B cell (primary cell): ENCODE measurements at regions not wholly inside any gene's neighbourhood (a gene's known extent, or its start where the extent isn't known, plus 50 kb on each side); places are given as distances from the start of the nearest gene placed in this dataset.

Experiments used
- ATAC-seq: fragments of 200-7000 bp; cut with Tn5 transposase; one replicate; pipeline ENCODE4 v1.10.0; 2021; ENCODE audit warnings: low read depth, mild to moderate bottlenecking, moderate number of reproducible peaks, moderate library complexity
- CTCF ChIA-PET: fragments of 350-600 bp; sonication (Branson Sonifier 250); formaldehyde crosslinking; loops from one replicate; lab custom pipeline; 2021; ENCODE audit warnings: antibody characterized with exemption, inconsistent platforms; lab: Charles Lee
- POLR2A ChIA-PET: fragments of 350-600 bp; sonication (Branson Sonifier 250); formaldehyde crosslinking; loops from one replicate; lab custom pipeline; 2021; ENCODE audit warnings: antibody characterized with exemption; lab: Charles Lee
- DNase-seq: peaks from one replicate; pipeline ENCODE4 v3.0.0; 2013
- H2AFZ ChIP-seq: 2 replicates; pipeline ENCODE4 v1.6.1; 2012; ENCODE audit warnings: mild to moderate bottlenecking, low read depth, low read length; ENCODE audit not compliant: insufficient read depth, poor library complexity, severe bottlenecking
- H3K27ac ChIP-seq, 2 donors: 1 replicate in 1 of 2; 2 replicates in 1 of 2; pipeline ENCODE4 v1.5.1; 2012 to 2013; ENCODE audit warnings: low read length in 2 of 2, mild to moderate bottlenecking in 2 of 2, moderate library complexity in 1 of 2
- H3K27me3 ChIP-seq, 4 experiments: fragments of 200-600 bp in 1 of 4; sonication (generic) in 1 of 4; replicated peaks in 1 of 4; 1 replicate in 2 of 4; 2 replicates in 2 of 4; pipeline versions ENCODE4 v1.6.1 to v1.7.0; 2013 to 2016; ENCODE audit warnings: low read length in 3 of 4, mild to moderate bottlenecking in 2 of 4, mixed read lengths in 1 of 4, moderate library complexity in 1 of 4; ENCODE audit not compliant: insufficient read depth in 4 of 4, control insufficient read depth in 3 of 4; ENCODE audit errors: control extremely low read depth in 1 of 4
- H3K36me3 ChIP-seq, 2 experiments: replicated peaks in 1 of 2; 1 replicate in 1 of 2; 2 replicates in 1 of 2; pipeline versions ENCODE4 v1.6.1 to v1.7.1; 2013; ENCODE audit warnings: low read length in 1 of 2; ENCODE audit not compliant: insufficient read depth in 2 of 2, control insufficient read depth in 1 of 2; ENCODE audit errors: control extremely low read depth in 1 of 2, extremely low read depth in 1 of 2
- H3K4me1 ChIP-seq, 2 donors: fragments of 200-600 bp in 1 of 2; sonication (generic) in 1 of 2; 1 replicate in 1 of 2; 2 replicates in 1 of 2; pipeline versions ENCODE4 v1.5.1 to v1.6.1; 2013 to 2017; ENCODE audit warnings: low read length in 2 of 2; ENCODE audit not compliant: control insufficient read depth in 2 of 2, insufficient read depth in 2 of 2
- H3K4me2 ChIP-seq: replicated peaks from 2 replicates; pipeline ENCODE3; 2012; ENCODE audit warnings: mild to moderate bottlenecking, low read depth, low read length; ENCODE audit not compliant: poor library complexity, severe bottlenecking
- H3K4me3 ChIP-seq, 5 experiments: fragments of 200-600 bp in 1 of 5; sonication (generic) in 1 of 5; 1 replicate in 3 of 5; 2 replicates in 2 of 5; pipeline versions ENCODE4 v1.5.1 to v1.7.0; 2011 to 2016; ENCODE audit warnings: low read length in 4 of 5, mild to moderate bottlenecking in 4 of 5, low read depth in 2 of 5, control low read depth in 1 of 5, moderate library complexity in 1 of 5; ENCODE audit not compliant: insufficient read depth in 1 of 5; ENCODE audit errors: control extremely low read depth in 1 of 5, extremely low read depth in 1 of 5
- H3K79me2 ChIP-seq: fragments of 200-600 bp; sonication (generic); one replicate; pipeline ENCODE4 v1.6.0; 2016; ENCODE audit warnings: low read length; ENCODE audit not compliant: control insufficient read depth, insufficient read depth
- H3K9ac ChIP-seq: fragments of 200-600 bp; sonication (generic); 2 replicates; pipeline ENCODE4 v1.6.1; 2017; ENCODE audit warnings: mild to moderate bottlenecking, low read length, moderate library complexity
- H3K9me3 ChIP-seq, 3 donors: one replicate each; pipeline versions ENCODE4 v1.6.1 to v1.7.1; 2013; ENCODE audit warnings: low read length in 2 of 3; ENCODE audit not compliant: control insufficient read depth in 2 of 3, insufficient read depth in 1 of 3; ENCODE audit errors: control extremely low read depth in 1 of 3
- H4K20me1 ChIP-seq: 2 replicates; pipeline ENCODE4 v1.6.0; 2012; ENCODE audit warnings: mild to moderate bottlenecking, low read length; ENCODE audit not compliant: insufficient read depth, control insufficient read depth, poor library complexity, severe bottlenecking
- H3K27ac Mint-ChIP-seq: one replicate; pipeline ENCODE4 v1.8.0; 2021; ENCODE audit warnings: mixed read lengths
- H3K27me3 Mint-ChIP-seq: one replicate; pipeline ENCODE4 v1.8.0; 2021; ENCODE audit warnings: mixed read lengths
- H3K4me1 Mint-ChIP-seq: one replicate; pipeline ENCODE4 v1.8.0; 2021; ENCODE audit warnings: mixed read lengths
- H3K4me3 Mint-ChIP-seq: one replicate; pipeline ENCODE4 v1.8.0; 2021; ENCODE audit warnings: mixed read lengths
- H3K9me3 Mint-ChIP-seq: one replicate; pipeline ENCODE4 v1.8.0; 2022; ENCODE audit warnings: mixed read lengths; ENCODE audit not compliant: insufficient read depth
- CTCF ChIP-seq: fragments of 200-600 bp; IDR thresholded peaks from one replicate; pipeline ENCODE4 v1.8.0; 2022; ENCODE audit warnings: antibody characterized with exemption, mild to moderate bottlenecking
- EZH2 ChIP-seq: IDR thresholded peaks from 2 replicates; pipeline ENCODE4 v1.6.1; 2012; ENCODE audit warnings: borderline replicate concordance, low read depth, mild to moderate bottlenecking, moderate library complexity, low read length; ENCODE audit not compliant: insufficient read depth, poor library complexity, severe bottlenecking
- WGBS: methylation state at CpG from one replicate; pipeline ENCODE4 v1.1.5; 2013; ENCODE audit warnings: missing lambda C conversion rate; ENCODE audit not compliant: insufficient coverage; 5-methylcytosine and 5-hydroxymethylcytosine counted together
- intact Hi-C: fragments of 100-400 bp; cut with micrococcal nuclease; formaldehyde crosslinking; loops from one replicate; pipeline ENCODE4 v1.10.0; 2022

- H3K4me1 Mint-ChIP-seq: peaks cover 51% of the 10 kb centered on the region
- Histone ChIP-seq H3K4me1 (peaks cover 30 to 31% of the 10 kb centered on the region in 2 donors), H3K36me3 (no peaks in the 10 kb centered on the region), H3K4me3 (no peak overlapping the region), H3K4me2 (no peak overlapping the region), H3K79me2 (no peaks in the 10 kb centered on the region), H3K27me3 (no peaks in the 10 kb centered on the region), H4K20me1 (no peaks in the 10 kb centered on the region), H3K9me3 (no peaks in the 10 kb centered on the region), H2AFZ (no peak overlapping the region), H3K9ac (no peak overlapping the region), H3K27ac (no peak overlapping the region)
- DNase-seq (no peak), ATAC-seq (no peak)
- no peak for TF ChIP-seq EZH2
- no peak for TF ChIP-seq CTCF
- H3K27ac Mint-ChIP-seq: no peak overlapping the region
- no peaks in the 10 kb centered on the region for H3K9me3 Mint-ChIP-seq
- no peak overlapping the region for H3K4me3 Mint-ChIP-seq
- intact Hi-C loops: no loop called here
- POLR2A ChIA-PET: no interaction called here
- CTCF ChIA-PET: no interaction called here
- WGBS: 35% methylated on average over 4 of the region's 7 CpGs
- no peaks in the 10 kb centered on the region for H3K27me3 Mint-ChIP-seq
Measured at GRCh38 chr3:140758791-140759444, 81.1 kb downstream of the TRIM42 start.

- Mint-ChIP-seq H3K27ac (no peak overlapping the region), H3K4me1 (peaks cover 35% of the 10 kb centered on the region), H3K4me3 (no peak overlapping the region), H3K9me3 (no peaks in the 10 kb centered on the region), H3K27me3 (peaks cover 4% of the 10 kb centered on the region)
- POLR2A ChIA-PET: no interaction called here
- no peaks in the 10 kb centered on the region for H3K9me3 ChIP-seq
- no peaks in the 10 kb centered on the region for H3K27me3 ChIP-seq
- no peak overlapping the region for H3K27ac ChIP-seq
- peaks cover 15% of the 10 kb centered on the region in 2 donors for H3K4me1 ChIP-seq
- no peak for ATAC-seq
- intact Hi-C loops: no loop called here
- H3K36me3 ChIP-seq: no peaks in the 10 kb centered on the region
- H3K9ac ChIP-seq: no peak overlapping the region
- CTCF ChIA-PET: no interaction called here
- 83% methylated on average over 2 of the region's 4 CpGs for WGBS
- no peak overlapping the region for H3K4me2 ChIP-seq
- no peaks in the 10 kb centered on the region for H3K79me2 ChIP-seq
- no peak for DNase-seq
- H4K20me1 ChIP-seq: no peaks in the 10 kb centered on the region
- H2AFZ ChIP-seq: no peak overlapping the region
- H3K4me3 ChIP-seq: no peak overlapping the region
- TF ChIP-seq CTCF: no peak
- no peak for TF ChIP-seq EZH2
Measured at GRCh38 chr3:140760324-140761075, 82.6 kb downstream of the TRIM42 start.
